ENCODE measurements at regions not wholly inside any gene's neighbourhood (a gene's known extent, or its start where the extent isn't known, plus 50 kb on each side); places are given as distances from the start of the nearest gene placed in this dataset.

- CTCF ChIA-PET: no interaction called here
- ATAC-seq (no peak), DNase-seq (ENCODE audit: low read depth in 1 of 2, low spot score in 1 of 2) (no peak), FAIRE-seq (no peak)
- POLR2A ChIA-PET: no interaction called here
- no peak overlapping the region for H3K27ac ChIP-seq
- H3K9me3 ChIP-seq: no peaks in the 10 kb centered on the region
- no peak overlapping the region for H3K4me2 ChIP-seq
- TF ChIP-seq RAD21 (conservative IDR thresholded peaks at IDR 0.05 in 1 of 2, IDR thresholded peaks at IDR 0.05 in 1 of 2): no peak
- no peak for TF ChIP-seq HOXA7 (CRISPR knock-in tag; IDR thresholded peaks at IDR 0.05)
- no peak for TF ChIP-seq NR3C1 (IDR thresholded peaks at IDR 0.05)
- TF ChIP-seq ZC3H11A (IDR thresholded peaks at IDR 0.05): no peak
- no peak for TF ChIP-seq PBX3 (IDR thresholded peaks at IDR 0.05)
- TF ChIP-seq CTCF (IDR thresholded peaks at IDR 0.05): no peak
- no peak for TF ChIP-seq HEYL (CRISPR knock-in tag; IDR thresholded peaks at IDR 0.05)
- TF ChIP-seq SMC3 (IDR thresholded peaks at IDR 0.05): no peak
- TF ChIP-seq ZFP36 (IDR thresholded peaks at IDR 0.05; ENCODE audit: borderline replicate concordance, partially characterized antibody): no peak
- no peak for TF ChIP-seq MAFK (IDR thresholded peaks at IDR 0.05; ENCODE audit: partially characterized antibody)
- no peak overlapping the region for H3K4me3 ChIP-seq
- H3K4me1 ChIP-seq: no peaks in the 10 kb centered on the region
- WGBS (ENCODE audit: missing lambda C conversion rate): 3% methylated on average over 1 of the region's 1 CpG
These were observed 677.4 kb downstream of the ZNF385D start for GRCh38 chr3:21073561-21073960.

- no peaks in the 10 kb centered on the region for H3K4me1 ChIP-seq
- no peak overlapping the region for H3K4me2 ChIP-seq
- FAIRE-seq (no peak), DNase-seq (ENCODE audit: low read depth in 1 of 2, low spot score in 1 of 2) (no peak), ATAC-seq (no peak)
- 29% methylated on average over 3 of the region's 3 CpGs for WGBS (ENCODE audit: missing lambda C conversion rate)
- POLR2A ChIA-PET: no interaction called here
- H3K27ac ChIP-seq: no peak overlapping the region
- TF ChIP-seq KDM5A (IDR thresholded peaks at IDR 0.05): no peak
- TF ChIP-seq EHF (CRISPR knock-in tag; IDR thresholded peaks at IDR 0.05): no peak
- no peak for TF ChIP-seq RNF2 (IDR thresholded peaks at IDR 0.05; ENCODE audit: borderline replicate concordance, low read depth)
- CTCF ChIA-PET: no interaction called here
- no peak overlapping the region for H3K4me3 ChIP-seq
- no peaks in the 10 kb centered on the region for H3K9me3 ChIP-seq
These were observed 683.8 kb downstream of the ZNF385D start for GRCh38 chr3:21067031-21067813.

- DNase-seq (ENCODE audit: low read depth in 1 of 2, low spot score in 1 of 2) (no peak), ATAC-seq (no peak), FAIRE-seq (no peak)
- H3K4me1 ChIP-seq: no peaks in the 10 kb centered on the region
- TF ChIP-seq PBX3 (IDR thresholded peaks at IDR 0.05) (no peak), REST (IDR thresholded peaks at IDR 0.05) (no peak), PHF8 (IDR thresholded peaks at IDR 0.05; ENCODE audit: borderline replicate concordance, low read depth) (no peak), MYC (IDR thresholded peaks at IDR 0.05; ENCODE audit: borderline replicate concordance, low read length) (no peak), CEBPB (IDR thresholded peaks at IDR 0.05) (no peak), HMGXB4 (CRISPR knock-in tag; IDR thresholded peaks at IDR 0.05; ENCODE audit: borderline replicate concordance) (no peak), NFE2L2 (conservative IDR thresholded peaks at IDR 0.05; ENCODE audit: low read length) (no peak), RCOR1 (IDR thresholded peaks at IDR 0.05; ENCODE audit: low read depth, low read length) (no peak)
- CTCF ChIA-PET: no interaction called here
- no peak overlapping the region for H3K4me2 ChIP-seq
- WGBS (ENCODE audit: missing lambda C conversion rate): under 1% methylated on average over 4 of the region's 4 CpGs
- POLR2A ChIA-PET: no interaction called here
- no peak overlapping the region for H3K27ac ChIP-seq
- no peaks in the 10 kb centered on the region for H3K9me3 ChIP-seq
- no peak overlapping the region for H3K4me3 ChIP-seq
These were observed 688.1 kb downstream of the ZNF385D start for GRCh38 chr3:21062831-21063294.

All from A549 (cell line).